ENCODE measurements at regions not wholly inside any gene's neighbourhood (a gene's known extent, or its start where the extent isn't known, plus 50 kb on each side); places are given as distances from the start of the nearest gene placed in this dataset.

DNA sequence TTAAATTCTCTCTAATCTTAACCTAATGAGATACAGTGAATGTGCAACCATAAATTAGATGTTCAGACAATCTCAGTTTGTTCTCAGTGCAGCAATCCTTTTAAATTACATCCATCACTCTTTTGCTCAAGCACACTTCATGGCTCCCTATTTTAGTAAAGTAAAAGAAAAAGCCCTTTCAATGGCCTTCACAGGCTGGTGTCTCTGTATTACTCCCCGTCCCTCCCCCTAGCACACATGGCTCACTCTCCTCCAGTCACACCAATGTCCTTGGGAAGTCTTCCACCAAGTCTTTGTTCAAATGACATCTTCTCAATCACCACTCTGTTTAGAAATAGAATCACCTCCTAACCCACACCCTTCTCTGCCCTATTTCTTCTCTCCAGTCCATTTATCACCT lies 60.3 kb upstream of the RGS7 start:
- TF ChIP-seq CTCF (IDR thresholded peaks at IDR 0.05) (no peak), POLR2A (IDR thresholded peaks at IDR 0.05) (no peak)
